ENCODE measurements at regions not wholly inside any gene's neighbourhood (a gene's known extent, or its start where the extent isn't known, plus 50 kb on each side); places are given as distances from the start of the nearest gene placed in this dataset.

DNA sequence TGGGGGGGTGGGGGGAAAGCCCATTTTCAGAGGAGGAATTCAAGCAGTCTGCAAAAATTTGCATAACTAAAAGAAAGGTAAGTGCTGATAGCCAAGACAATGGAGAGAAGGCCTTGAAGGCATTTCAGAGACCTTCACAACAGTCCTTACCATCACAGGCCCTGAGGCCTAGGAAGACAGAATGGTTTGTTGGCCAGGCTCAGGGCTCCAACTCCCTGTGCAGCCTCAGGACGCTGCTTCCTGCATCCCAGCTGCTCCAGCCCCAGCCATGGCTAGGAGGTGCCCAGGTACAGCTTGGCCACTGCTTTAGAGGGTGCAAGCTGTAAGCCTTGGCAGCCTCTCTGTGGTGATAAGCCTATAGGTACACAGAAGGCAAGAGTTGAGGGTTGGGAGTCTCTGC, 571.6 kb downstream of the MATN1 start (continued):
- TF ChIP-seq SRSF9 (IDR thresholded peaks at IDR 0.05; ENCODE audit: borderline replicate concordance, insufficient read depth, low read depth, low read length, poor library complexity, severe bottlenecking) (no peak), ZKSCAN1 (IDR thresholded peaks at IDR 0.05; ENCODE audit: low read length) (no peak)

DNA sequence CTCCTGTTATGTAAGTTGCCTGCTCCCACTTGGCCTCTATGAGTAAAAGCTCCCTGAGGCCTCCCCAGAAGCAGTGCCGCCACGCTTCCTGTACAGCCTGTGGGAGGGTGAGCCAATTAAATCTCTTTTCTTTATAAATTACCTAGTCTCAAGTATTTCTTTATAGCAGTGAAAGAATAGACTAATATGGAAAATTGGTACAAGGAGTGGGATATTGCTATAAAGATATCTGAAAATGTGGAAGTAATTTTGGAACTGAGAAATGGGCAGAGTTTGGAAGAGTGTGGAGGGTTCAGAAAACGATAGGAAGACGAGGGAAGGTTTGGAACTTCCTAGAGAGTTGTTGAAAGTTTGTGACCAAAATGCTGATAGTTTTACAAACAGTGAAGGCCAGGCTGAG, 572.3 kb downstream of the MATN1 start:
- peaks cover 12% of the 10 kb centered on the region; the same call in 1 of the 2 replicates for H3K9me3 ChIP-seq (ENCODE audit: low read length)
- in situ Hi-C loops (cut with HindIII; ENCODE audit: extremely low pct_ligation_motif_present, low pct_unique_long_range_greater_than_20kb) (no loop called here), intact Hi-C loops (cut with micrococcal nuclease; ENCODE audit: unreplicated experiment) (no loop called here)
- H3K79me2 ChIP-seq (ENCODE audit: insufficient read depth, low read length), result no peaks in the 10 kb centered on the region
- no peaks in the 10 kb centered on the region for H3K36me3 ChIP-seq (replicated peaks in 1 of 2; ENCODE audit: control insufficient read depth in 1 of 2, insufficient read depth in 2 of 2, low read length in 2 of 2)
- WGBS (ENCODE audit: low lambda C conversion rate), result 4% methylated on average over 4 of the region's 4 CpGs
- ATAC-seq (no peak), FAIRE-seq (no peak), DNase-seq (ENCODE audit: low spot score) (no peak)
- BruUV-seq (replicated peaks), result no TSS peak
- no peaks in the 10 kb centered on the region for H4K20me1 ChIP-seq (ENCODE audit: insufficient read depth, low read length)
- no peaks in the 10 kb centered on the region for H3K4me1 ChIP-seq (ENCODE audit: insufficient read depth, low read length)
- TF ChIP-seq, protein P1, sequence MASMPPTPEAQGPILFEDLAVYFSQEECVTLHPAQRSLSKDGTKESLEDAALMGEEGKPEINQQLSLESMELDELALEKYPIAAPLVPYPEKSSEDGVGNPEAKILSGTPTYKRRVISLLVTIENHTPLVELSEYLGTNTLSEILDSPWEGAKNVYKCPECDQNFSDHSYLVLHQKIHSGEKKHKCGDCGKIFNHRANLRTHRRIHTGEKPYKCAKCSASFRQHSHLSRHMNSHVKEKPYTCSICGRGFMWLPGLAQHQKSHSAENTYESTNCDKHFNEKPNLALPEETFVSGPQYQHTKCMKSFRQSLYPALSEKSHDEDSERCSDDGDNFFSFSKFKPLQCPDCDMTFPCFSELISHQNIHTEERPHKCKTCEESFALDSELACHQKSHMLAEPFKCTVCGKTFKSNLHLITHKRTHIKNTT (CRISPR knock-in tag; IDR thresholded peaks at IDR 0.05), result no peak
- TF ChIP-seq ZNF235 (CRISPR knock-in tag; IDR thresholded peaks at IDR 0.05; ENCODE audit: borderline replicate concordance) (no peak), TBL1XR1 (IDR thresholded peaks at IDR 0.05; ENCODE audit: borderline replicate concordance, low read length, partially characterized antibody) (no peak), ZNF572 (CRISPR knock-in tag; IDR thresholded peaks at IDR 0.05) (no peak), ZNF441 (CRISPR knock-in tag; IDR thresholded peaks at IDR 0.05; ENCODE audit: borderline replicate concordance) (no peak), MTF2 (CRISPR knock-in tag; IDR thresholded peaks at IDR 0.05; ENCODE audit: borderline replicate concordance) (no peak), ZNF780A (CRISPR knock-in tag; IDR thresholded peaks at IDR 0.05) (no peak)
- H3K4me2 ChIP-seq (ENCODE audit: low read depth, low read length), result no peak overlapping the region
- no peak overlapping the region for H3K4me3 ChIP-seq (replicated peaks in 1 of 3; ENCODE audit: insufficient read depth in 1 of 3, low read depth in 2 of 3, low read length in 3 of 3)
- H3K27ac ChIP-seq (ENCODE audit: extremely low read length, insufficient read depth, low read length), result no peak overlapping the region
- no peak overlapping the region for H2AFZ ChIP-seq (ENCODE audit: low read length)
- CTCF ChIA-PET (ENCODE audit: low intra/inter-chr PET ratio, low total read pairs), result no interaction called here
- no peak overlapping the region for H3K9ac ChIP-seq (ENCODE audit: insufficient read depth, low read depth, low read length)
- POLR2A ChIA-PET, result no interaction called here
- no peaks in the 10 kb centered on the region for H3K27me3 ChIP-seq (ENCODE audit: control insufficient read depth in 1 of 2, insufficient read depth in 2 of 2, low read length in 2 of 2)
